HPDE6-E6E7 (cell line): ENCODE measurements at regions not wholly inside any gene's neighbourhood (a gene's known extent, or its start where the extent isn't known, plus 50 kb on each side); places are given as distances from the start of the nearest gene placed in this dataset.

Source experiments
- DNase-seq: peaks from one replicate; pipeline ENCODE4 v3.0.0; 2011; ENCODE audit warnings: missing footprints; ENCODE audit errors: extremely low spot score

DNA sequence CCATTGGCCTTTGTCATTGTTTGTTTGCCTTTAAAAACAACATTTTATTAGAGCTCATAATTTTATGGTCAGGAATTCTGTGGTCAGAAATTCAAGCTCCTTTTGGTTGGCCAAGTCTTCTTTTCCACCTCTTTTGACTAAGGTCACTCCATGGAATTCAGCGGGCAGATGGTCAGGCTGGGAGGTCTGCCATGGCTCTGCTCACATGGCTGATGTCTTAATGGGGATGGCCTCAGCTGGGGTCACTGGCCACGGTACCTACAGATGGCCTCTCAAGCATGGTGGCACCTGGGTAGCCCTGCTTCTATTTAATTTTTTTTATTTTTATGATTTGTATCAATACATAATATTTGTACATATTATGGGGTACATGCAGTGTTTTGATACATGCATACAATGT is 360.8 kb upstream of the MCTP2 start:
- DNase-seq: no peak

DNA sequence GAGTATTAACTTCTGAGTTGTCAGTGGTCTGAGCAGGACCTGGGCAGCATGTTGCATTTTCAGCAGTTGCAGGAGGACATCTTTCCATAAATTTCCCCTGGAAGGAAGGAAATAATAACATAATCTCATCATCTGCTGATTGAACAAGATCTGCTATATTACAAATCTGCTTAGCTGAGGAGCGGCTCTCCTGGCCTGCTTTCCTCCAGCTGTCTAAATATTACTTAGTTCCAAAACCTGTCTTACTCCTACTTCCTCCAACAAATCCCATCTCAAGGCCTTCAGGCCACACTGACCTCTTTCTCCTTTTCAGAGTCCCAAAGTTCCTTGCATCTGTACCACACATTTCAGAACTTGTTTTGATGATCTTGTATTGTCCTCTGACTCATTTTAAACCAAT is 364.4 kb upstream of the MCTP2 start:
- no peak for DNase-seq

GRCh38 chr15:93866476-93866875 is 364.9 kb upstream of the MCTP2 start:
- DNase-seq: no peak

DNA sequence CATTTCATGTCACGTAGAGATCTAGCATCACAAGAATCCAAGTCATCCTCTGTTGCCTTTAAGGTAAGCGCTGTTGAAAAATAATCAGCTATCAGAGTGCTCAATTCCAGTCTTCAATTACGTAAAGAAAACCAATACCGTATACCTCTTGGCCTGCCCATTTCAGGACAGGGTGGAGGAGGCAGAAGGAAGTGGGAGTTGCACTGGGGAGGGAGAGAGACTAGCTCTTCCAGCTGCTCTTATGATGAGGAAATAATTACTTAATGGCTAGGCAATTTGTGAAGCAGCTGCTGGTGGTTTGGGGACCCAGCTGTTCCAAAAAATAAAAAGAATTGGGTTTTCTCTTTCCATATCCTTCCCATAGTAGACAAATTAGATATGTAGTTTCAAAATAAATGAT is 365.8 kb upstream of the MCTP2 start:
- DNase-seq: no peak

- DNase-seq: no peak
Measured at GRCh38 chr15:93862791-93863190, 368.6 kb upstream of the MCTP2 start.

GRCh38 chr15:93861956-93862741 is 369.2 kb upstream of the MCTP2 start:
- DNase-seq: no peak

GRCh38 chr15:93861413-93861812 is 369.9 kb upstream of the MCTP2 start:
- DNase-seq: no peak

- no peak for DNase-seq
Measured at GRCh38 chr15:93860701-93861100, 370.7 kb upstream of the MCTP2 start.

DNA sequence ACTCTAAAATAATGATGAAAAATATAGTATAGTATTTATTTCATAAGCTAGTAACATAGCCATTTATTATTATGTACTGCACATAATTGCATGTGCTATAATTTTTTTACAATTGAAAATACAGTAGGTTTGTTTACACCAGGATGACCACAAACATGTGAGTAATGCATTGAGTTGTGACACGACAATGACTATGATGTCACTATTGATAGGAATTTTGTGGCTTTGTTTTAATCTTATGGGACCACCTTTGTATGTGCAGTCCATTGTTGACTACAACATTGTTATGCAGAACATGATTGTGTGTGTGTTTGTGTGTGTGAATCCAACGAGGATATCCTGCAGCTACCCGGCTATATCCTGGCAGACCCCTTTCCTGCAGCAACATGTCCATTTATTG is 372.2 kb upstream of the MCTP2 start:
- DNase-seq: no peak

DNA sequence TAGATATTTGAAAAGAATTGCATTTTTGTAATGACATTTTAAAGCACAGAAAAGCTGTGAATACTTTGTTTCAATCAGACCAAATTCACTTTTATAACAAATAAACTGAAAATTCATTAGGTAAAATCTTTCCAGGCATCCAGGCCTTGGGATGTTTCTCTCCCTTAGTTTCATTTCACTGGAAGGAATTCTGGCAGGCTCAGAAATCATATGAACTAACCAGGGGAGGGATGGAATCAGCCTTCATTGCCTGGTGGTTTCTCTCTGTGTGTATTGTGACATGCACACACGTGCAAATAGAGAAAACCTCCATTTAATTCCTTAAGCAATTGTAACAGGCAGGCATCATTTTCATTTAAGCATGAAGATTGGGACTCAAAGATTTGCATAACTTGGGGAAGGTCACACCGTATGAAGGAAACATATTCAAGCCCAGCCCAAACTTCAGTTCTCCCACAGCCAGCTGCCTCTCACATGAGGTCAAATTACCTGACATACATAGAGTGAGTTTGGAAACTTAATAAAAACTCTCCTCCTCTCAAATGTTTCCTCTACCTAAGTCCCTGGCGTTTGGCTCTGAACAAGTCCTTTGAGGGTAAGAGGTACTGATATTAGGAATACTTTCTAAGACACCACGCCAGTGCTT is 376.1 kb upstream of the MCTP2 start:
- no peak for DNase-seq

DNA sequence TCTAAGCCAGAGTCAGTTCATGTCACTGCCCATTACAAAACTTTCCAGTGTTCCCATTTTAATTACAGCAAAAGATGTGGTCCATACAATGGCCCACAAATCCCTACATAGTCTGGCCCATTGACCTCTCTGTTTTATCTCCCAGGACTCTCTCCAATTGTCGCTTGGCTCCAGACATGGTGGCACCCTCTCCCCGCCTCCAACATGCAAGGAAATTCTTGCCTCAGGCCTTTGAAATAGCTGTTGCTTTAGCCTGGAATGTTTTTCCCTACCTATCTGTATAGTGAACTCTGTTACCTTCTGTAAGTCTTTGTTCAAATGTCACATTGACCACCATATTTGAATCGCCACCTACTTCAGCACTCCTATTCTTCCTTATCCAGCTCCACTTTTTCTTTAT is 377.3 kb upstream of the MCTP2 start:
- DNase-seq: no peak

DNA sequence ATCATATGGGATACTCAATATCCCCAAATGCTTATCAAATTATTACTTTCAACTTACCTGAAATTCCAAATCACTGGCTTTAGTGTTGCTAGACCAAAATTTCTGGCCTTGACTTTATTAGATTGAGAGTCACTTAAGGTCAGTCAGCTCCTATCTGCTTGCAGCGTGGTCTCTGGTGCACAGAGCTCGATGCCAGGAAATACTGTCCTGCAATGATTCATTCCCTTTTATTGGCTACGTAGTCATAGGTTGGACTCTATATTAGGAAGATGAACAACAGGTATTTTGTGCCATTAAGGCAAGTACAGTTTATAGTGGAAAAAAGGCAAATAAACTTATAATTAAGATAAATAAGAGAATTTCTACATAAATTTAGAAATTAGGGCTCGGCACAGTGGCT is 378.6 kb upstream of the MCTP2 start:
- no peak for DNase-seq

- DNase-seq: no peak
Measured at GRCh38 chr15:93848490-93848889, 382.9 kb upstream of the MCTP2 start.

- DNase-seq: no peak
Measured at GRCh38 chr15:93848076-93848475, 383.3 kb upstream of the MCTP2 start.

DNA sequence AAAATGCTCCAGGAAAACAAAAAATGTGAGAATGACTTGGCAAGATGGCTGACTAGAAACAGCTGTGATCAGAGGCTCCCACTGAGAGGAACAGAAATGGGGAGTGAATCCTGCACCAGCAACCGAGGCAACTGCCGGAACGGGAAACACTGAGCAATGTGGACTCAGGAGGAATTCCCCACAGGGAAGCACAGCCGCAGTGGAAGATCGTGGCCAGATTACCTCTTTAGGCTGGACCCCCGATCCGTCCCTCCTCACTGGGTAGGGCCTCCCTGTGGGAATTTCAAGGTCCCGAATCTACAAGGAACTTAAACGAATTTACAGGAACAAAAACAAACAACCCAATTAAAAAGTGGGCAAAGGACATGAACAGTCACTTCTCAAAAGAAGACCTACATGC is 385.2 kb upstream of the MCTP2 start:
- no peak for DNase-seq

DNA sequence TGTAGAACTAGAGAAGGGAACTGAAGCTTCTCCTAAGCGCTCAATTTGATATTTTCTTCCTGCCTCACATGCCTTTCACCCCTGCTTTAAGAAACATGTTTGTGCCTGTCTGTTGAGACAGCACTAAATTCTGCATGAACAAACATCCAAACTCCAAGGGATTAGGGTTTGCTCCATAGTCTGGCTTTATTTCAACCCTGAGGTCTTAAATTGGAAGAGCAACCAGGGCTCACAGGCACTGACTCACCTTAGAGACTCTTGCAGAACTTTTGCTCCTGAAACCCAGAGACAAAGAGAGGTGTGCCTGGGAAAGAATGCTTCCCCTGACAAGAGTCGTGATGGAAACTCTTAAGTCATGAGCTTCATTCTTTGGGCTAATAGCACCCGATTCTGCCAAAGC is 393.9 kb upstream of the MCTP2 start:
- DNase-seq: peak; percentile 46

GRCh38 chr15:93835344-93835743 is 396.0 kb upstream of the MCTP2 start:
- DNase-seq: no peak

- DNase-seq: no peak
Measured at GRCh38 chr15:93831641-93832040, 399.7 kb upstream of the MCTP2 start.

DNA sequence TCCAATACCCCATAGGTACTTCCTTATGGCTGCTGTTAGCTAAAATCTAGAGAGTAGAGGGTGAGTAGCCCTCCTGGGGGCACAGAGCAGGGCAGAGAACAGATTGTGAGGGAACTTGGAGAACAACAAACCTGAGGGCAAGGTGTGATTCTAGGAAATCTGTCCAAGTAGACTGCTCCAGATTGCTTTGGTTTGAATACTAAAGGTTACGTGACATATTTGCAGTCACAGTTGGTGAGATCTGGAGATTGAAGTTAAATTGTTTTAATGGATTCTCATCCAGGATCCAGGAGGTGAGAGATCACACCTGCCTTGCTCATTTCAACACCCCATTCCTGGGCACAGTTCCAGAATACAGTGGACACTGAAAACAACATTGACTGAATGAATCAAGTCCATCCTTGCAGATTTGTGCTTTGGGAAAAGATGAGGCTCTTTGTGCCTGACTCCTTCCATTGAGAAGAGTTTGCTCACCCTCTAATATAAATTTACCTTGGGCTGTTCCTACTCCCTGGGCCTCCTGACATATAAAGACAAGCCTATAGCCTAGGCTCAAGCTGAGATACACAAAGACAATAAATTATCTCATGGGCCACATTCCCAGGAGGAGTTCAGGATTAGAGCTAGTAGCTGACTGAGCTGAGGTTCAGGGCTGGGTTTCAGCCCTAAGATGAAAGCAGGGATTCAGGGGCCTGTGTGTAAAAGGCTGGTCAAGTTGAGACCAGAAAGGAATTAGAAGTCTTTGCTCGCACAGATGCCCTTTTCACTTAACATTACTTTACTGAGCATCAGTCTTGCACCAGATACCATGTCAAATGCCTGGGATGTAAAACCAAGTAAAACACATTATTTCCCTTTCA is 400.9 kb upstream of the MCTP2 start:
- no peak for DNase-seq

DNA sequence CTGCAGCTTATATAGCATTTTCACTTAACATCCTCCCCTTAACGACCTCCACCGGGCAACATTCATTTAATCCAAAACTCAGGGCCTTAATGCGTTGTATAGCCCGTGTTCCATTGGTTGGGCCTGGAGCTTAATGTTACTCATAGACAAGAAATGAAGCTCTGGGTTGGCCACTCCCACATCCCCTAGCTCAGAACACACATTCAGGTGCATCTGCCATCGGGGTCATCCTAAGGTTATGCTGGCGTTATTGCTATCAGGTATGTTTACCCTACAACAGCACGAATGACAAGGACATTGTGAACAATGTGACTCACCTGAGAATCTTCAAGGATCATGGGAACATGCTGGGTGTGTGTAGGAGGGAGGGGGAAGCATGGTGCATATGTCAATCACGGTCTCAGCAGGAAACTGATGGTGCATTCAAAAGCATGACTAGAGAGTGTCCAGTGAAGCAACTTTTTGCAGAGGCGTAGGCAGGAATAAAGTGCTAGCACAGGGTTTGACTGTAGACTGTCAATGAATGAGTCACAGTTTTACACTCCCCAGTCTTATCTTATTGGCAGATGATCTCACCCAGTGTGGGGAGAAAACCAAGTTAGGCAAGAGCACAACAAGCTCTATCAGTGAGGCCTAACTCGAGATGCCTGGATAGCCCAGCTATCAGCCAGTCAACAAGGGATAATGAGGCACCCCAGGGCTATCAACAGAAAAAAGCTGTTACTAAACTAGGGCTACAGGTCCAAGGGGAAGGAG is 402.1 kb upstream of the MCTP2 start:
- peak; percentile 89 for DNase-seq

DNA sequence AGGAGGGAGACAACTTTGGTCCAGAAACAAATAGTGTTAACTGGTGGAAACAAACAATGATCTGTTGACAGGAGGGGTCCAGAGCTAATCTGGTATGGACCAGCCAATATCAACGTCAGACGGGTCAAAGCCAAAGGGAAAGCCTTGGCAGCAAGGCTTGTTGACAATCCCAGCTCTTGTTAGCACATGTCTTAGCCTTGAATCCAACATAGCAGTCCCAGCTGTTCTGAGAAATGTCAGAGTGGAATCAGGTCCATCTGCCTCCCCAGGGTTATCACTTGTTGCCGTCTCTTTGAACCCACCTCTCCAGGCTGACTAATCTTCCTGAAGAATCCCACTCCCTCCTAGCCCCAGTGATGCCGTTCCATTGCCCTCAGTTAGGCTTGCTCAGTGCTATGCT is 404.6 kb upstream of the MCTP2 start:
- DNase-seq: no peak

GRCh38 chr15:93826293-93826692 is 405.1 kb upstream of the MCTP2 start:
- no peak for DNase-seq
